ENCODE measurements at regions not wholly inside any gene's neighbourhood (a gene's known extent, or its start where the extent isn't known, plus 50 kb on each side); places are given as distances from the start of the nearest gene placed in this dataset.
A peak's percentile ranks its signal among the peaks of the same experiment; 100 is the strongest.

DNA sequence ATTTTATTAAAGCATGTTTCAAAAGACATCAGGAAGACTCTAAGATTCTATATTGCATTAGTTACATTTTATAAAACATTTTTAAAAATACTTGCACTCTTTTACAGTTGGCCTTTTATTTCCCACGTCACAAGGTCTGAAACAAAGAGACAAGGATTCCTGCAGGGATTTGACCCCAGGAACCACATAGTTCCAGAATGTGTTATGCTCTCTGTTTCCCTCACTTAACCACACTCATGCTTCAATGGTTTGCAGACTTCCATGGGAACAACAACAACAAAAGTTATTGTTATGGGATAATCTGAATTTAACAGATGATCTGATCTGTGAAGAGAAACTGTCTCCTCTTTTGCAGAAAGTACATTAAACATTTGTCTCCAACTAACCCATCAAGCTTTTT is 104.3 kb upstream of the PPFIA2 start:
- H3K36me3 Mint-ChIP-seq (ENCODE audit: low read depth), result no peaks in the 10 kb centered on the region
- Histone ChIP-seq H3K27me3 (ENCODE audit: control insufficient read depth, insufficient read depth, low read length, poor library complexity, severe bottlenecking) (no peaks in the 10 kb centered on the region), H3K9ac (ENCODE audit: extremely low read depth, low read length, poor library complexity, severe bottlenecking) (no peak overlapping the region), H3K4me3 (ENCODE audit: low read length) (no peak overlapping the region), H3K36me3 (ENCODE audit: control insufficient read depth, insufficient read depth, low read length) (no peaks in the 10 kb centered on the region), H3K4me1 (ENCODE audit: control insufficient read depth, insufficient read depth, low read length) (peaks cover 9% of the 10 kb centered on the region), H3K27ac (ENCODE audit: low read depth, low read length) (peak overlapping the region; percentile 19), H3K9me3 (ENCODE audit: control insufficient read depth, low read length) (no peaks in the 10 kb centered on the region)
- TF ChIP-seq, protein P1, sequence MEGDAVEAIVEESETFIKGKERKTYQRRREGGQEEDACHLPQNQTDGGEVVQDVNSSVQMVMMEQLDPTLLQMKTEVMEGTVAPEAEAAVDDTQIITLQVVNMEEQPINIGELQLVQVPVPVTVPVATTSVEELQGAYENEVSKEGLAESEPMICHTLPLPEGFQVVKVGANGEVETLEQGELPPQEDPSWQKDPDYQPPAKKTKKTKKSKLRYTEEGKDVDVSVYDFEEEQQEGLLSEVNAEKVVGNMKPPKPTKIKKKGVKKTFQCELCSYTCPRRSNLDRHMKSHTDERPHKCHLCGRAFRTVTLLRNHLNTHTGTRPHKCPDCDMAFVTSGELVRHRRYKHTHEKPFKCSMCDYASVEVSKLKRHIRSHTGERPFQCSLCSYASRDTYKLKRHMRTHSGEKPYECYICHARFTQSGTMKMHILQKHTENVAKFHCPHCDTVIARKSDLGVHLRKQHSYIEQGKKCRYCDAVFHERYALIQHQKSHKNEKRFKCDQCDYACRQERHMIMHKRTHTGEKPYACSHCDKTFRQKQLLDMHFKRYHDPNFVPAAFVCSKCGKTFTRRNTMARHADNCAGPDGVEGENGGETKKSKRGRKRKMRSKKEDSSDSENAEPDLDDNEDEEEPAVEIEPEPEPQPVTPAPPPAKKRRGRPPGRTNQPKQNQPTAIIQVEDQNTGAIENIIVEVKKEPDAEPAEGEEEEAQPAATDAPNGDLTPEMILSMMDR (conservative IDR thresholded peaks at IDR 0.05), result no peak
- no peak overlapping the region for H3K4me3 Mint-ChIP-seq
- peak overlapping the region; percentile 59 for H3K27ac Mint-ChIP-seq
- no peaks in the 10 kb centered on the region for H3K9me3 Mint-ChIP-seq
- WGBS, 2 experiments (ENCODE audit: insufficient coverage in 1 of 2, insufficient read length in 1 of 2), result 20 to 43% methylated on average over 1 of the region's 1 CpG
- H3K4me1 Mint-ChIP-seq, result peaks cover 33% of the 10 kb centered on the region
- peak; percentile 63 for DNase-seq
- H3K27me3 Mint-ChIP-seq (ENCODE audit: insufficient read depth), result no peaks in the 10 kb centered on the region

DNA sequence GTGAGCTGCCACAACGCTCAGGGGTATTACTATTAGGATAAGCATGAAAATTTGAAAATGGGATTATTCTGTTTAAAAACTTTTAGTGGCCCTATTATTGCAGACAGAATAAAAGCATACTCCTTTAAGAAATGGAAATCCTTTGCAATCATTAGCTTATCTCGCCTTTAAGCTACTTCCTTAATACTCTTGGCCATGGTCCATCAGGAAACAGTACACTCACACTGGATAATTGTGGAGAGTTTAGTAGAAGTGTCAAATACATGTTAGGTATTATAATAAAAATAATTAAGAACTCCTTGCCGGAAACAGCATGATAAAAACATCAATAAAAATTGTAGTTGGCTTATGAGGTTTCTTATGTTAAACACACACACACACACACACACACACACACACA is 100.4 kb upstream of the PPFIA2 start:
- H3K9ac ChIP-seq (ENCODE audit: extremely low read depth, low read length, poor library complexity, severe bottlenecking), result no peak overlapping the region
- DNase-seq, result no peak
- H3K27me3 Mint-ChIP-seq (ENCODE audit: insufficient read depth), result no peaks in the 10 kb centered on the region
- H3K9me3 Mint-ChIP-seq, result no peaks in the 10 kb centered on the region
- H3K36me3 ChIP-seq (ENCODE audit: control insufficient read depth, insufficient read depth, low read length), result no peaks in the 10 kb centered on the region
- H3K4me3 Mint-ChIP-seq, result no peak overlapping the region
- 94 to 100% methylated on average over 1 to 2 of the region's 3 CpGs for WGBS, 2 experiments (ENCODE audit: insufficient coverage in 1 of 2, insufficient read length in 1 of 2)
- no peaks in the 10 kb centered on the region for H3K36me3 Mint-ChIP-seq (ENCODE audit: low read depth)
- no peak overlapping the region for H3K4me3 ChIP-seq (ENCODE audit: low read length)
- H3K4me1 Mint-ChIP-seq, result peaks cover 27% of the 10 kb centered on the region
- no peak overlapping the region for H3K27ac Mint-ChIP-seq
- TF ChIP-seq, protein P1 (conservative IDR thresholded peaks at IDR 0.05), result no peak
- H3K27me3 ChIP-seq (ENCODE audit: control insufficient read depth, insufficient read depth, low read length, poor library complexity, severe bottlenecking), result no peaks in the 10 kb centered on the region
- peaks cover 9% of the 10 kb centered on the region for H3K4me1 ChIP-seq (ENCODE audit: control insufficient read depth, insufficient read depth, low read length)
- H3K27ac ChIP-seq (ENCODE audit: low read depth, low read length), result no peak overlapping the region
- no peaks in the 10 kb centered on the region for H3K9me3 ChIP-seq (ENCODE audit: control insufficient read depth, low read length)

DNA sequence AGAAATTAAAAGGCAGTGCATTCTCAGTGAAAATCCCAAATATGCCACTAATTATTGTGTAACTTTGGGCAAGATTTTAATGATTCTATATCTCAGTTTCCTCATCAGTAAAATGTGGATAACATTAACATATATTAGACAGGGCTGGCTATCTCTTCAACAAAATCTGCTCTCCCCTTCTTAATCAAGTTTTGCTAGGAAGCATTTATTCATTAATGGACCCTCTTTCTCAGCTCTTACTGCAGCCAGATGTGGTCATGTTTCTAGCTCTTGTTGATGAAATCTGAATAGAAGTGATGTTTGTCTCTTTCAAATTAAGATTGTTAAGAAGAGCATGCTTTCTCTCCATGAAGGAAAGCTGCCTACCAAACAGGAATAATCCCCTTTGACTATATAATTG is 84.4 kb upstream of the PPFIA2 start:
- no peak overlapping the region for H3K9ac ChIP-seq (ENCODE audit: extremely low read depth, low read length, poor library complexity, severe bottlenecking)
- DNase-seq, result no peak
- Mint-ChIP-seq H3K27ac (no peak overlapping the region), H3K4me3 (no peak overlapping the region), H3K4me1 (no peaks in the 10 kb centered on the region), H3K27me3 (ENCODE audit: insufficient read depth) (no peaks in the 10 kb centered on the region), H3K9me3 (no peaks in the 10 kb centered on the region), H3K36me3 (ENCODE audit: low read depth) (no peaks in the 10 kb centered on the region)
- TF ChIP-seq, protein P1 (conservative IDR thresholded peaks at IDR 0.05), result no peak
- no peaks in the 10 kb centered on the region for H3K4me1 ChIP-seq (ENCODE audit: control insufficient read depth, insufficient read depth, low read length)
- H3K27ac ChIP-seq (ENCODE audit: low read depth, low read length), result no peak overlapping the region
- H3K27me3 ChIP-seq (ENCODE audit: control insufficient read depth, insufficient read depth, low read length, poor library complexity, severe bottlenecking), result no peaks in the 10 kb centered on the region
- no peaks in the 10 kb centered on the region for H3K36me3 ChIP-seq (ENCODE audit: control insufficient read depth, insufficient read depth, low read length)
- H3K9me3 ChIP-seq (ENCODE audit: control insufficient read depth, low read length), result no peaks in the 10 kb centered on the region
- no peak overlapping the region for H3K4me3 ChIP-seq (ENCODE audit: low read length)
